Activated T-helper 1 cell treated with anti-CD3 and anti-CD28 coated beads, Interleukin-2, amount 50 U/mL, for 16 hours (primary cell): ENCODE measurements at regions not wholly inside any gene's neighbourhood (a gene's known extent, or its start where the extent isn't known, plus 50 kb on each side); places are given as distances from the start of the nearest gene placed in this dataset.

Experiments used
- DNase-seq, 2 donors: peaks; one replicate each; pipeline ENCODE4 v3.0.0-alpha.2; 2020; ENCODE audit warnings: low read depth in 1 of 2, low spot score in 1 of 2

- no peak for DNase-seq
Observed at GRCh38 chr1:87950369-87950768, 621.7 kb downstream of the LMO4 start.

GRCh38 chr1:87951409-87951808, 622.7 kb downstream of the LMO4 start:
- DNase-seq: no peak

GRCh38 chr1:87951852-87952251, 623.2 kb downstream of the LMO4 start:
- no peak for DNase-seq

- DNase-seq: no peak
Observed at GRCh38 chr1:87953121-87953520, 624.4 kb downstream of the LMO4 start.

GRCh38 chr1:87953732-87954344, 625.2 kb downstream of the LMO4 start:
- peak; percentile 6 to 23 for DNase-seq

- DNase-seq: no peak
Observed at GRCh38 chr1:87955038-87955437, 626.4 kb downstream of the LMO4 start.

- no peak for DNase-seq
Observed at GRCh38 chr1:87956072-87956471, 627.4 kb downstream of the LMO4 start.

- no peak for DNase-seq
Observed at GRCh38 chr1:87956750-87957149, 628.1 kb downstream of the LMO4 start.

GRCh38 chr1:87957331-87957730, 628.7 kb downstream of the LMO4 start:
- DNase-seq: no peak

- DNase-seq: no peak
Observed at GRCh38 chr1:87958201-87958600, 629.5 kb downstream of the LMO4 start.

- no peak for DNase-seq
Observed at GRCh38 chr1:87958716-87959115, 630.0 kb downstream of the LMO4 start.

GRCh38 chr1:87959236-87959635, 630.6 kb downstream of the LMO4 start:
- DNase-seq: no peak

GRCh38 chr1:87961992-87962391, 633.3 kb downstream of the LMO4 start:
- DNase-seq: no peak

- no peak for DNase-seq
Observed at GRCh38 chr1:87963556-87963955, 634.9 kb downstream of the LMO4 start.

GRCh38 chr1:87965193-87965592, 636.5 kb downstream of the LMO4 start:
- DNase-seq: no peak

GRCh38 chr1:87968197-87968955, 639.7 kb downstream of the LMO4 start:
- DNase-seq: no peak

GRCh38 chr1:87969040-87969439, 640.4 kb downstream of the LMO4 start:
- DNase-seq: no peak

- no peak for DNase-seq
Observed at GRCh38 chr1:87972811-87973210, 644.1 kb downstream of the LMO4 start.

- DNase-seq: no peak
Observed at GRCh38 chr1:87973896-87974295, 645.2 kb downstream of the LMO4 start.

GRCh38 chr1:87976316-87976715, 647.6 kb downstream of the LMO4 start:
- DNase-seq: no peak

GRCh38 chr1:87977145-87977544, 648.5 kb downstream of the LMO4 start:
- no peak for DNase-seq

GRCh38 chr1:87979079-87979478, 650.4 kb downstream of the LMO4 start:
- DNase-seq: no peak

- DNase-seq: no peak
Observed at GRCh38 chr1:87980494-87980893, 651.8 kb downstream of the LMO4 start.
